SIG-M5 treated with dmso at 0.1 percent for 504 hours (cell line): ENCODE measurements at regions not wholly inside any gene's neighbourhood (a gene's known extent, or its start where the extent isn't known, plus 50 kb on each side); places are given as distances from the start of the nearest gene placed in this dataset.
A peak's percentile ranks its signal among the peaks of the same experiment; 100 is the strongest.

Source experiments
- DNase-seq: peaks from one replicate; lab custom pipeline; 2025; ENCODE audit not compliant: unreplicated experiment; lab: John Stamatoyannopoulos, UW

DNA sequence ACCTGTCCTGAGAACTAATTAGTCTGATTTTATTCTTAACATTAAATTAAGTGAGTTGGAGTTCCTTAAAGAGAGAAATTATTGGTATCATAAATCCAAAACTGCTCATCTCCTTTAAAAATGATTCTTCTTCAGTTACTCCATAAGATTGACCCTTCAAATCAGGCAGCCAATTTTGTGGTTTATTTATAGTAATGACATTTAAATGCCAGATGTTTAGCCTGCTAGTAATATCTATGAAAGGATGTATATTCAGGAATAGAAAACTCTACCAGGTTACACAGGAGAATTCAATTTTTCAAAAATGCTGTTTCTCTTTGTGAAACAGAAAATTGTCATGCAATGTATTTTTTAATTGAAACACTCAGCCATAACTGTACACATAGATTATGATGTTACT, 457.8 kb upstream of the ROBO2 start:
- DNase-seq, result no peak

DNA sequence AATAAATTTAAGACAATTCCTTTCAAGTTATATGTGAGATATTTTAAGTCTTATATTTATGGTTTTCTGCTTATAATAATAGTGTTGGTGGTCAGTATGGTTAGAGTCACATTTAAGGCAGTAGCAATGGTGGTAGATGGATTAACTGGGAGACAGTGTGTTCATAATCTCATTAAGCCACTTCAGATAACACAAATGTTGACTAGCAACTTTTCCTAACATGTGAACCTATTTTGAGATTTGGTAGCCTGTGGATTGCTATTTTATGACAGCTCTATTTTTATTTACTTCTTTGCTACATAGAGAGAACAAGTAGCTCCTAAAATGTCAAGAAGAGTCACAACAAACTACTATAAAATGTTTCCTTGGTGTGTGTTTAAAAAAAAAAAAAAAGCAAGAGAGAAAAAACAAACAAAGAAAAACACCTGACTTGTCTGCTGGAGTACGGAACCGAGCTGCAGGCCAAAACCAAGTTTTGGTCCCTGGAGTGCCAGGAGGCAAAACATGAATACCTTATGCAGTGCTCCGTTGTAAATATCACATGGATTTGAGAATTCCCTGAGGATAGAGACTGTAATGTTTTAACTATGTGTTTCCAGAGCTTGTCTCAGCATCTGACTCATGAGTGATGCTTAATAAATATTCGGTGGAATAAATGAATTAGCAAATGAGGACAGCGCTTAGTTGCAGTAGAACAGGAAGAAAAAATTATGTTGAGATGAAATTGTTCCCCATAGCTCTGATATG, 457.1 kb upstream of the ROBO2 start:
- no peak for DNase-seq

DNA sequence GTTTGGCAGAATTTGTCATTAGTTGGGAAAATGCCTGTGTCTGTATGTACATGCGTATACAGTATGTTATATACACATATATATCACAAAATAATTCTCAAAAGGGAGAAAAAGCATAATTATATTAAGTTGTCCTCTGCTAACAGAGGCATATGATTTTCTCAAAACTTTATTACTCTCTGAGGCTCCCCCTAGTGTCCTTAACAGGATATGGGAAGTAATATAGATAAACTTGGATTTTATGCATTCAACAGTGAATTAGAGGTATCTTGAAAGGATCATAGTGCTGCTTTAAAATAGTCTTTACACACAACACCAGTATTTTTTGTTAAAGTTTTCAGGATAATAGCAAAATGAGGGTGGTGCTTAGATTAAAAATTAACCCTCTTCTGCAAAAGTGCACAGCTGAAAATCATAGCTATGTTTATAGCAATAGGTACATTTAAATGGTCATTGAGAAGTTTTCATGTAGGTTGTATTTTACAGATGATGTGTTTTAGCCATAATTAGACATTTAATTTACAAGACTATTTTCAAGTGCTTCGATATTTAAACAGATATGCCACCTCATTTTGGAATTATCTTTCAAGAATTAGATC, 454.0 kb upstream of the ROBO2 start:
- peak; percentile 7 for DNase-seq

DNA sequence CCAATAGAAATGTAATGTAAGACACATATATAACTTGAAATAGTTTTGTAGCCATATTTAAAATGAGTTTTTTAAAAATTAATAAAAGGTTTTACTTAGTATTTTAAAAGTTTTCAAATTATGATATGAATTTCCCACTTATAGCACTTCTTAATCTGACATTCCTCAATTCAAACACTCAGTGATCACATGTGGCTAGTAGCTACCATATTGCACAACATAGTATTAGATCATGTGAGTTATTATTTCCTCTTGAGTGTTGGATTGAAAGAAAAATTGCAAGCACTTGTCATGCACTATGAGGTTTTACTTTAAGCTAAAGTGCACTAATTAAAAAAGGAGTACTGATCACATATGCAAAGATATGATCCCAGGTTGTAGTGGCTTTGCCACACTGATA, 453.4 kb upstream of the ROBO2 start:
- no peak for DNase-seq

DNA sequence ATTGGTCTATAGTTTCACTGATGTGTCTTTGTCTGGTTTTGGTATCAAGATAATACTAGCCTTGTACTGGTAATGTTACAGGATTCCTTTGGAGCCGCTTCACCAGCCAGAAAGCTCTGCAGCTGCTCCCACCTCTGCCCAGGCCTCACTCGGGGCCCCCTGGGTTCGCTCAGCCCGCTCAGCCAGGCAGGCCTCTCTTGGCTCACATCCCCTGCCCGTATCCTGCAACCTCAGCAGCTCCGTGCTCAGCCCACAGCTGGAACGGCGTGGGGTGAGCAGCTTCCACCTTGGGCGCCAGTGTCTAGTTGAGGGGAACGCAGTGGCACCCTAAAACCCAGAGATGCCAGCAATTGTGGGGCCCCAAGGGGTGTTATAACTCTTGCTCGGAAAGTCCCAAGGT, 429.7 kb upstream of the ROBO2 start:
- no peak for DNase-seq

DNA sequence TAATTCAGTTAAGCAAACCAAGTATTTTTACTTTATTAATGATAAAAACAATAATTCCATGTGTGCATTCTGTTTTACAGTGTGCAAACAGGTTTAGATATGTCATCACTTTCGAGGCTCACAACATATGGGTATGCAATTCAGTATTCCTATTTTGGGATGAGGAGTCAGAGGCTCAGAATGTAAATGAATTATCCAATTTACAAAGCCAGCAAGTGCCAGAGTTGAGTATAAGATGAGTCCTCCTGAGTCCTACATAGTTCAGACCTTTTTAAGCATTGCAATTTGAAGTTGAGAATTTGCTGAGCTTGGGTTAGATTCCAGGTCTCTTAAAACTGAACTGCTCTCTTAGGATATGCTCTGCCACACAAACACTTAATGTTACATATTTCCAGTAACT, 424.2 kb upstream of the ROBO2 start:
- DNase-seq, result no peak

DNA sequence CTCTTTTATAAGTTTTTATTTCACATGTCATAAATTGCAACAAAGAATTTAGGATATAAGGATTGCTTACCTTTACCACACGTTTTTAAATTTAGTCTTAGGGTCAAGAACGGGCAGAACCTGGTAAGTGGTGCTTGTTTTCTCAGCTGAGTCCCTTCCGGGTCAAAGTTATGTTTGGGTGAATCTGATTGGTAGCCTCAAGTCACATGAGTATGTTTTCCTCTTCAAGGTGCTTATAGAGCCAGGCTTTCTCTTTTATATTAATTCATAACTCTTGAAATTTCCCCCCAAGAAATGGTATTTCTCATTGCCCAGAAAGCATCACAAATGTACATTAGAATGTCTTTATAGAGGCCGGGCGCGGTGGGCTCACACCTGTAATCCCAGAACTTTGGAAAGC, 415.7 kb upstream of the ROBO2 start:
- no peak for DNase-seq

DNA sequence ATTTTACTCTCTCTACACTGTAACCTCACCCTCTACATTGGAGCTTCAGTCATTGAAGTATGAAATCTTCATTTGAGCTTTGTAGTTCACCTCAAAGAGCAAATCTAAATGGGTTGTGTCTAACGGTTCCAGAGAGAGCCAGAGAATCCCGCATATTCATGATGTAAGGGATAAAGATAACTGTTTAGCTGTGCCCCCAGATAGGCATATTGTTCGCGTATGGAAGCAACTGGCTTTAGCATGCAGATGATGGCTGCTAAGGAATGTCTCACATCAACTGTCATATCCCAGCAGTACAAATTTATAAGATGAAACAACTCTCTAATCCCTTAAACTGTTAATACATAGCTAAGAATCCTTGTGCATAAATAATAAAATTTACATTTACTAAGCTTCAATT, 412.7 kb upstream of the ROBO2 start:
- DNase-seq, result no peak

DNA sequence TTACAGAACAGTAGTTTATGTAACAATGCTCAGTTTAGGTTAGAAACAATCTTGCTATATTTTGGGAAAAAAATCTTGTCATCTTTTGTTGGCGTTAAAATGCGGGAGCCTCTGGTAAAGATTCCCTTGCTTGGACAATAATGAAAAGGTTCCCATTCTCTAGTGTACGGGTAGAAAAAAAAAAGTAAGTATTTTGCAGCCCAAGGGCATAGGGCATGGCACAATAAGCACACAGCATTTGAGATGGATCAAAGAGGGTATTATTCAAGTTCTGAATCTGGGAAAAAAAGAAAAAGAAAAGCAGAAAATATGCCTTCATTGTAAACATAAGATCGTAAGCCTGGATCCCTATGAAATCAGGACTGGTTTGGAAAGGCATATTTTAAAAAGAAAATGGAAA, 408.6 kb upstream of the ROBO2 start:
- DNase-seq, result no peak

DNA sequence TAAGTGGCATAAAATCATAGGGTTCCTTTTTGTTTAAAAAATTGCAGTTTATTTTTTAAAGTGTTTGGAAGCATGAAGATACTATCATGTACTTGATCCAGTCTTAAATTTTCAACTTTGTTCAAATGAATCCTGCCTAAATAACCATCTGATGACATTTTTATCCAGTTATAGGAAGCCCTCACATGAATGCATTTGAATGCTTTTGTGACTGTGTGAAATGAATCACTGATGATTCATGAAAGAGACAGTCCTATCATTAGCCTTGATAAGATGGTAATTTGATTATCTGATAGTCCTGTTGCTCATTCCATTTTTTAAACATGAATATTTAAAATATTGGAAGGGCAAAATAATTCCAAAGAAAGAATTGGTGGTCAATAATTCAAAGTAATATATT, 401.9 kb upstream of the ROBO2 start:
- no peak for DNase-seq

DNA sequence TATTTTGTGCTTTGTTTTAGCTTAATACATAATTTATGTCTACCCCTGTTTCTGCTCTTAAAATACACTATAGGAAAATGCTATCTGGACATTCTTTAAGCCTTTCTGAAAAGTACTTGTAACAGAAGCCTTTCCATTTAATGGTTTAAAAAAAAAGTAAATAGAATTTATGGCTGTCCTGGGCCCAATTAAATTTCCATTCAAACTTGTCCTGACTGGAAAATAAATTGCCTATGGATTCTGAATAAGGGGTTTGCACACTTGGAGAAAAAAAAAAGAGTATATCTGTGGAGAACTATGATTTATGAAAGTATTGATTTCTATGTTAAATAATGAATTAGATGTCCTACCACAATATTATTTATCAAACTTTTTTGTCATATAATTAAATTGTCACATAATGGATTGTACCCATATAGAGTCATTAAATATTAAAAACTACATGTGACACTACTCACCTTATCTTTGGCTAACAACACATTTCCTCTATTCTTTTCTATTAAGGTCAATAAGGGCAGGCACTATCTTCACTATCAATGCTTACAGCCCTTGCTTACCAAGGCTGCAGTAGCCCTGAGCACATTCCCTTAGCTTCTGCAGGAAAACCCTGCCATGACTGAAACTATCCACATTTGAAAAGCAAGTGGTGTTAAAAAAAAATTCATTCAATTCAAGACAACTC, 396.1 kb upstream of the ROBO2 start:
- no peak for DNase-seq

DNA sequence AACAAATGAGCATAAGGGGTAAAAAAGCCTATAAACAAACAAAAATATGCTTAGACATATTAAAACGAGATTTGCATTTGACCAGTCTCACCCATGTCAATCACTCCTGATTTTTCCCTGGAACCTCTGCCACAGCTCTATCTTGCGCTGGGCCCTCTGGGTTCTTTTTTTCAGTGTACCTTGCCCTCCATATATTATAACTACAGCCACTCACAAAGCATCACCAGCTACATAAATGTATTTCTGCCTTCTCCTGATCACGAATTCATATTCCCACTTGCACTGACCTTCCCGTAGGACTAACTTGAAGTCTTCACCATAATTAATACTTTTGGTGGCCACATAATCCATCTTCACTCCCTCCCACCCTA, 395.6 kb upstream of the ROBO2 start:
- DNase-seq, result no peak

DNA sequence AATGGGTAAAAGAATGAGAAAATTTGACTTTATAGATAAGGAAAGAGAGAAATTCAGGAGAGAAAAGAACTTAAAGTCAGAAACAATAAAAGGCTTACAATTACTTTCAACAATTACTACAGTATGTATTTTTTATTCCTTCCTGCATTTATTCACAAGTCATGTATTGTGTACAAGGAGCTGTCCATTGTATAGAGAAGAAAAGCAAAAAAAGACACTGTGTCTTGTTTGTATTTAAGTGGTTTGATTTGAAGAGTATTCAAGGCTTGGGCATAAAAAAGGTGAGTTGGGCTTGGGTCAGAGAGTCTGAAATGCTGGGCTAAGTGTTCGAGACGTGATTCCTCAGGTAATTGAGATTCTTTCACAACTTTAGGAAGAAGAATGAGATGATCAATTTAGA, 394.2 kb upstream of the ROBO2 start:
- no peak for DNase-seq

DNA sequence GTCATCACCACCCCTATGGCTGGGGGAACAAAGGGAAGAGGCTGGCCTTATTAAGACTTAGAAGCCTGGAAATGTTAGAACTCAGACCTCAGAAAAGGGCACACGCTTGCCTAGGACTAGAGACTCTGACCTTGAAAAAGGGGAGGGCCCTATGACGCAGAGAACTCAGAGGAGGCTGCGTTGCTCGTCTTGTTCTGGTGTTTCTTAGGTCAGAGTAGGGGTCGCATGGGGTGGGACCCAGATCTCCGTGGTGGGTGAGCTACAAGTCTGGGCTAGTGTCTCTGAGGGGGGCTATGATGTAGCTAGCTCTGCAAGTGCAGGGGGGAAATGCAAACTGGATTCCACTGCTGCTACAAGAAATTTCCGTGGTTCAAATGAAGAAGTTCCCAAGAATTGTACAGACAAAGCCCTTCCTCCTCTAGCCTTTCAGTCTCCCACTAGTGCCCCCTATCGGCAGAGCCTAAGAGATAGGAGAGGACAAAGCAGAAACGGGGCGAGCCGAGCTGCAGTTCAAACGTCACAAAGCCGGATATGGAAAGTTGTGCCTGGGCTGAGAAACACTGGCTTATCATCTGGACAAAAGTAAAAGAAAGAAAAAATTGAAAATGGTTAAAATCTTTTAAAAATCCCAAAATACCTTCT, 392.9 kb upstream of the ROBO2 start:
- no peak for DNase-seq

DNA sequence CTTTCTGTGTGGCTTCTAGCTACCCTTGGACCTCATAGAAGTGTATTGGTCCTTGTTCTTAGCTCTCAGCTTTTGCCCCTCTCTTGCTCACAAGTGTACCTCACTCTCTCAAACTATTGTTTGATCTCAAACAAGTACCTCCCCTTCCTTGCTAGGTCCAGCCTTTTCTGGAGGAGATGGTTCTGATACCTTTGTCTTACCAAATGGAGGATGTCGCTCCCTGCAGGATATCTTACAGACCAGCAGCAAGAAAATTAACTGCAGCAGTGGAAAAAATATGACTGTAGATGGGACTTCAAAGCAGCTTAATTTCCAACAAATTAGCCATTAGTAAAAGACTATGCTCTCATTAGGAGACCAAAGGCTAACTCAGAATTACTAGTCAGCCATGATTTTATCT, 388.1 kb upstream of the ROBO2 start:
- DNase-seq, result no peak

DNA sequence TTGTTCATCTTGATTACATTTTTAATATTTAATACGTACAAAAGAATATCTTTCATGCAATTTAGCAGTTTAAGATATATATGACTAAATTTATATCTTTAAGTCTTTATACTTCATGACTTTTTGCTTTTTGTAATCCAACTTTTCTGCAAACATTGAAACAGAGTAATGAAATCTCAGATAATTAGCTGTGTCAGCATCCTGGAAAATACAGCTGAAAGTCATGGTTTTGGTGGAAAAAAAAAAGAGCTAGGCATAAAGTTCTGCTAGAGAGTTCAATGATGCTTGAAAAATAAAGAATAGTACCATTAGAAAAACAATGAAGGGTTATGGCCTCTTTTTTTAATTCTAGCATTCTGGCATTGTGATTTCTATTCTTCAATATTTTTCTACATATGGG, 387.4 kb upstream of the ROBO2 start:
- no peak for DNase-seq

DNA sequence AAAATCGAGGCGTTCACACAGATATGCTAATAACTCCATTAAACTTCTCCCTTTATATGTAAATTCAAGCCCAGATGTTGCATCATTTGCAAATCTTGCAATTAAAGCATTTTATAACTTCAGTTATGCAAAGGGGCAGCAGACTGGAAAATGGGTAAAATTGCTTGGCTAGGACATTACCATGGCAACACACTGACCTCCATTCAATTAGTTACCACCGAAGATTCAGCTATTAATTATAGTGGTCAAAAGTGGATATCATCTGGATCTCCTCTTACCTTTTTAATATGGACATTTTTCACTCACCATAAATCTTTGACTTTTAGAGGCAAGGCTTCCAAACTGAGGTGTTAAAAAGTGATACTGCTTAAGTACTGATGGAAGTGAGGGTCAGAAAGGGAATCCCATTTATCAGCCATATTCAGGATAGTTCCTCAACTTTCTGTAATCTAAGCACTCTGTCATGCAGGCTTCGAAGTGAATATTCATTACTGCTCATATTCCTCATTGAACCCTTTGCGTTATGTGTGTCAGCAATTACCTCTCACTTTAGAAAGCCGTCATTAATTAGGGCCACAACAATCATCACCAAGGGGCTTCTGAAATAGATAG, 386.2 kb upstream of the ROBO2 start:
- no peak for DNase-seq

DNA sequence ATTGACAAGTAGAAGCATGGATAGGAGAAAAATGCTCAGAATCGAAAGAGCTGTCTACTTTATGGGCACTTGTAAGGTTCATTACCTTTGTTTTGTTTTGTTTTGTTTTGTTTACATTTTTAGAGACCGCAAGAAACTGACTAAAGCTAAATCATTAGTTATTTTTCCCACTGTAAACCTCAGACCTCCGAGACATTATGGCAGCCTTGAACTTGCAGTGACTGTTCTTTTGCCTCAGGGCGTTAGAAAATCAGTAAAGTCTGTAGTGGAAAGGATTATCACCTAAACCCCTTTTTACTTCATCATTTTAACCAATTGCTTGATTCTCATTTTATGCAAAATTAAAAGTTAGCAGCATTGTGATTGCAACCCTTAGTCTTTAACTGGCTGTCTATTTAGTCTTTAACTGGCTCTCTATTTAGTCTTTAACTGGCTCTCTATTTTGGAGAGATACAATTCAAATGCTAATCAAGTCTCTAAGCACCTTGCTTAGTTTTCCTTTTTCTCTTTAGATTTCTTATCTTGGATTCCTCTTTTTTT, 383.3 kb upstream of the ROBO2 start:
- no peak for DNase-seq

DNA sequence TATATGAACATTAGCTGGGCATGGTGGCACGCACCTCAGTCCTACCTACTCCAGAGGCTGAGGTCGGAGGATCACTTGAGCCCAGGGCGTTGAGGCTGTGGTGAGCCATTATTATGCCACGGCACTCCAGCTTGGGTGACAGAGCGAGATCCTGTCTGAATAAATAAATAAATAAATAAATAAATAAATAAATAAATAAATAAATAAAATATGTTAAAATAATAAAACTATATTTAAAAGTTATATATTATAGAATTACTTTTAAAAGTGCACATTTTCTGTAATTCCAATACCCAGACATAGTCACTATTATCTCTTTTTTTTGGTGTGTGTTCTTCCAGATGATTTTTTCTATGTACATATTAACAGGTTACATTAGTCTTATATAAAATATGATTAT, 382.0 kb upstream of the ROBO2 start:
- DNase-seq, result no peak

DNA sequence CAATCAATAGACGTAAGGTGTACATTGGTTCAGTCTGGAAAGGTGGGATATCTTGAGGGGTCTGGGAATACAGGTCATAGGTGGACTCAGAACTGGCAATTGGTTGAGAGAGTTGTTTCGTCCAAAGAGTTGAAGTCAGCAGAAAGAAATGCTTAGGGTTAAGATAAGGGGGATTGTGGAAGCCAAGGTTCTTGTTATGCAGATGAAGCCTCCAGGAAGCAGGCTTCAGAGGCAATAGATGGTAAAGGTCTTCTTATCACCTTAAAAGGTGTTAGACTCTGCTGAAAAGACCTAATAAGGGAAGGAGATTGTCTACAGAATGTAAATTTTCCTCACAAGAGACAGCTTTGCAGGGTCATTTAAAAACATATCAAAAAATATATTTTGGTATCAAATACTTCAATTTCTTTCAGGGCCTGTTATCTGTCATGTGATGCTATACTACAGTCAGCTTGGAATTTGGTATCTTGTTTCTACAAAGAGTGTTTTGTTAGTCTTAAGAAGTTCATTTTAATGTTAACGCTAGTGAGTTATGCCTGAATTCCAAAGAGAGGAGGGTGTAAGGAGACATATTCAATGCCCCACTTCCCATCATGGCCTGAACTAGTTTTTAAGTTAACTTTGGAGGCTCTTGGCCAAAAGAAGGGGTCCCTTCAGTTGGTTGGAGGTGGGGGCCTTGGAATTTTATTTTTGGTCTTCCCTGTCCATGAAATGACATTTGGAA, 378.2 kb upstream of the ROBO2 start:
- no peak for DNase-seq

DNA sequence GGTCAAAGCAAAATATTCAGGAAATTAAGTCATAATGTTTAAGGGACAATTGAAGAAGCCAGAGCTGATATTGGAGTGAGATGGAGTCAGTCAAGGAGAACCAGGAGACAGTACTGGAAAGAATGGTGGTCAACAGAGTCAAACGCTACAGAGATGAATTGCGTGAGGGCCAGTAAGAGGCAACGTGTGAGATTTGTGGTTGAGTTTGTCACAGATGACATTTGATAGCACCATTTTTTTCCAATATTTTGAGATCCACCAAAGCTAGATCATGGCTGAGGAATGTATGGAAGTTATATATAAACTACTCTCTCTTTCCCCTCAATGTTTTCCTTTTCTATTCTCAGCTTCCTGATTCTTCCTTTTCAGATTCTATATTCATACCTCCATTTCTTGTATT, 375.1 kb upstream of the ROBO2 start:
- no peak for DNase-seq
